Liver (tissue), 3 donors: ENCODE measurements at regions not wholly inside any gene's neighbourhood (a gene's known extent, or its start where the extent isn't known, plus 50 kb on each side); places are given as distances from the start of the nearest gene placed in this dataset.

Source experiments
- FOXA1 ChIP-seq: IDR thresholded peaks from 2 replicates; pipeline ENCODE4 v1.6.1; 2016; ENCODE audit warnings: antibody characterized with exemption
- SP1 ChIP-seq: IDR thresholded peaks from 2 replicates; pipeline ENCODE4 v1.6.1; 2018; ENCODE audit warnings: antibody characterized with exemption, mild to moderate bottlenecking
- YY1 ChIP-seq: IDR thresholded peaks from 2 replicates; pipeline ENCODE4 v1.6.1; 2016; ENCODE audit warnings: antibody characterized with exemption, mild to moderate bottlenecking
- TF ChIP-seq, protein P1 (sequence below): fragments of 150-350 bp; IDR thresholded peaks from 2 replicates; pipeline ENCODE4 v1.5.1; 2017; ENCODE audit warnings: improper control_type of control experiment, low read depth, low read length; ENCODE audit not compliant: missing input control
- TF ChIP-seq, protein P2 (sequence below): IDR thresholded peaks from 2 replicates; pipeline ENCODE4 v1.6.1; 2016; ENCODE audit warnings: antibody characterized with exemption
- TF ChIP-seq, protein P3 (sequence below): IDR thresholded peaks from 2 replicates; pipeline ENCODE4 v1.6.1; 2016; ENCODE audit warnings: antibody characterized with exemption, mild to moderate bottlenecking
- TF ChIP-seq, protein P4 (sequence below): IDR thresholded peaks from 2 replicates; pipeline ENCODE4 v1.6.1; 2016; ENCODE audit warnings: antibody characterized with exemption
- TF ChIP-seq, protein P5 (sequence below): IDR thresholded peaks from 2 replicates; pipeline ENCODE4 v1.6.1; 2016; ENCODE audit warnings: antibody characterized with exemption
- donor health status: healthy.
- donor health status: healthy.

DNA sequence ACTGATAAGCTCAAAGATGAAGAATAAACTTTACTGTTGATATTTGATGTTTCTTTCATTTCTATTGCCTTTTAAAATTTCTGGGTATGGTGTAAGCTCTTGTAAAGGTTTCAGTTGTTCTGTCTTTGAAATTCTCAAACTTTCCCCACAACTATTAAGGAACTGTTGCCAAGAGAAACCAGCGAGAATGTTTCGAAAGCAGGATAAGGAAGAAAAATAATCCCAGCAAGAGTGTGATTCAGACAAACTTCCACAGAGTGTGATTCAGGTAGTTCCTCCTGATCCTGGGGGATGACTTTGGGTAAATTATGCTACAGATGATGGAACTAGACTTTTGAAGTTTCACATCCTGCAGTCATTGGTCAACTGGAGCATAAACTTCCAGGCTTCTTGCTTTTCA, 632.0 kb downstream of the NSUN3 start:
- TF ChIP-seq, protein P1, sequence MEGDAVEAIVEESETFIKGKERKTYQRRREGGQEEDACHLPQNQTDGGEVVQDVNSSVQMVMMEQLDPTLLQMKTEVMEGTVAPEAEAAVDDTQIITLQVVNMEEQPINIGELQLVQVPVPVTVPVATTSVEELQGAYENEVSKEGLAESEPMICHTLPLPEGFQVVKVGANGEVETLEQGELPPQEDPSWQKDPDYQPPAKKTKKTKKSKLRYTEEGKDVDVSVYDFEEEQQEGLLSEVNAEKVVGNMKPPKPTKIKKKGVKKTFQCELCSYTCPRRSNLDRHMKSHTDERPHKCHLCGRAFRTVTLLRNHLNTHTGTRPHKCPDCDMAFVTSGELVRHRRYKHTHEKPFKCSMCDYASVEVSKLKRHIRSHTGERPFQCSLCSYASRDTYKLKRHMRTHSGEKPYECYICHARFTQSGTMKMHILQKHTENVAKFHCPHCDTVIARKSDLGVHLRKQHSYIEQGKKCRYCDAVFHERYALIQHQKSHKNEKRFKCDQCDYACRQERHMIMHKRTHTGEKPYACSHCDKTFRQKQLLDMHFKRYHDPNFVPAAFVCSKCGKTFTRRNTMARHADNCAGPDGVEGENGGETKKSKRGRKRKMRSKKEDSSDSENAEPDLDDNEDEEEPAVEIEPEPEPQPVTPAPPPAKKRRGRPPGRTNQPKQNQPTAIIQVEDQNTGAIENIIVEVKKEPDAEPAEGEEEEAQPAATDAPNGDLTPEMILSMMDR: no peak
- TF ChIP-seq FOXA1 (no peak), SP1 (no peak), YY1 (no peak)
- TF ChIP-seq, protein P2, sequence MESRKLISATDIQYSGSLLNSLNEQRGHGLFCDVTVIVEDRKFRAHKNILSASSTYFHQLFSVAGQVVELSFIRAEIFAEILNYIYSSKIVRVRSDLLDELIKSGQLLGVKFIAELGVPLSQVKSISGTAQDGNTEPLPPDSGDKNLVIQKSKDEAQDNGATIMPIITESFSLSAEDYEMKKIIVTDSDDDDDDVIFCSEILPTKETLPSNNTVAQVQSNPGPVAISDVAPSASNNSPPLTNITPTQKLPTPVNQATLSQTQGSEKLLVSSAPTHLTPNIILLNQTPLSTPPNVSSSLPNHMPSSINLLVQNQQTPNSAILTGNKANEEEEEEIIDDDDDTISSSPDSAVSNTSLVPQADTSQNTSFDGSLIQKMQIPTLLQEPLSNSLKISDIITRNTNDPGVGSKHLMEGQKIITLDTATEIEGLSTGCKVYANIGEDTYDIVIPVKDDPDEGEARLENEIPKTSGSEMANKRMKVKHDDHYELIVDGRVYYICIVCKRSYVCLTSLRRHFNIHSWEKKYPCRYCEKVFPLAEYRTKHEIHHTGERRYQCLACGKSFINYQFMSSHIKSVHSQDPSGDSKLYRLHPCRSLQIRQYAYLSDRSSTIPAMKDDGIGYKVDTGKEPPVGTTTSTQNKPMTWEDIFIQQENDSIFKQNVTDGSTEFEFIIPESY: no peak
- TF ChIP-seq, protein P3, sequence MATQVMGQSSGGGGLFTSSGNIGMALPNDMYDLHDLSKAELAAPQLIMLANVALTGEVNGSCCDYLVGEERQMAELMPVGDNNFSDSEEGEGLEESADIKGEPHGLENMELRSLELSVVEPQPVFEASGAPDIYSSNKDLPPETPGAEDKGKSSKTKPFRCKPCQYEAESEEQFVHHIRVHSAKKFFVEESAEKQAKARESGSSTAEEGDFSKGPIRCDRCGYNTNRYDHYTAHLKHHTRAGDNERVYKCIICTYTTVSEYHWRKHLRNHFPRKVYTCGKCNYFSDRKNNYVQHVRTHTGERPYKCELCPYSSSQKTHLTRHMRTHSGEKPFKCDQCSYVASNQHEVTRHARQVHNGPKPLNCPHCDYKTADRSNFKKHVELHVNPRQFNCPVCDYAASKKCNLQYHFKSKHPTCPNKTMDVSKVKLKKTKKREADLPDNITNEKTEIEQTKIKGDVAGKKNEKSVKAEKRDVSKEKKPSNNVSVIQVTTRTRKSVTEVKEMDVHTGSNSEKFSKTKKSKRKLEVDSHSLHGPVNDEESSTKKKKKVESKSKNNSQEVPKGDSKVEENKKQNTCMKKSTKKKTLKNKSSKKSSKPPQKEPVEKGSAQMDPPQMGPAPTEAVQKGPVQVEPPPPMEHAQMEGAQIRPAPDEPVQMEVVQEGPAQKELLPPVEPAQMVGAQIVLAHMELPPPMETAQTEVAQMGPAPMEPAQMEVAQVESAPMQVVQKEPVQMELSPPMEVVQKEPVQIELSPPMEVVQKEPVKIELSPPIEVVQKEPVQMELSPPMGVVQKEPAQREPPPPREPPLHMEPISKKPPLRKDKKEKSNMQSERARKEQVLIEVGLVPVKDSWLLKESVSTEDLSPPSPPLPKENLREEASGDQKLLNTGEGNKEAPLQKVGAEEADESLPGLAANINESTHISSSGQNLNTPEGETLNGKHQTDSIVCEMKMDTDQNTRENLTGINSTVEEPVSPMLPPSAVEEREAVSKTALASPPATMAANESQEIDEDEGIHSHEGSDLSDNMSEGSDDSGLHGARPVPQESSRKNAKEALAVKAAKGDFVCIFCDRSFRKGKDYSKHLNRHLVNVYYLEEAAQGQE: no peak
- TF ChIP-seq, protein P4, sequence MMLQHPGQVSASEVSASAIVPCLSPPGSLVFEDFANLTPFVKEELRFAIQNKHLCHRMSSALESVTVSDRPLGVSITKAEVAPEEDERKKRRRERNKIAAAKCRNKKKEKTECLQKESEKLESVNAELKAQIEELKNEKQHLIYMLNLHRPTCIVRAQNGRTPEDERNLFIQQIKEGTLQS: no peak
- TF ChIP-seq, protein P5, sequence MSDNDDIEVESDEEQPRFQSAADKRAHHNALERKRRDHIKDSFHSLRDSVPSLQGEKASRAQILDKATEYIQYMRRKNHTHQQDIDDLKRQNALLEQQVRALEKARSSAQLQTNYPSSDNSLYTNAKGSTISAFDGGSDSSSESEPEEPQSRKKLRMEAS: no peak
